Stimulated activated CD4-positive, alpha-beta T cell treated with anti-CD3 and anti-CD28 coated beads, TNF-alpha, amount 100 ng/mL, for 48 hours (primary cell): ENCODE measurements at regions not wholly inside any gene's neighbourhood (a gene's known extent, or its start where the extent isn't known, plus 50 kb on each side); places are given as distances from the start of the nearest gene placed in this dataset.

Source experiments
- DNase-seq, 3 donors: peaks; one replicate each; pipeline ENCODE4 v3.0.0-alpha.2; 2020; ENCODE audit warnings: low read depth in 3 of 3

DNA sequence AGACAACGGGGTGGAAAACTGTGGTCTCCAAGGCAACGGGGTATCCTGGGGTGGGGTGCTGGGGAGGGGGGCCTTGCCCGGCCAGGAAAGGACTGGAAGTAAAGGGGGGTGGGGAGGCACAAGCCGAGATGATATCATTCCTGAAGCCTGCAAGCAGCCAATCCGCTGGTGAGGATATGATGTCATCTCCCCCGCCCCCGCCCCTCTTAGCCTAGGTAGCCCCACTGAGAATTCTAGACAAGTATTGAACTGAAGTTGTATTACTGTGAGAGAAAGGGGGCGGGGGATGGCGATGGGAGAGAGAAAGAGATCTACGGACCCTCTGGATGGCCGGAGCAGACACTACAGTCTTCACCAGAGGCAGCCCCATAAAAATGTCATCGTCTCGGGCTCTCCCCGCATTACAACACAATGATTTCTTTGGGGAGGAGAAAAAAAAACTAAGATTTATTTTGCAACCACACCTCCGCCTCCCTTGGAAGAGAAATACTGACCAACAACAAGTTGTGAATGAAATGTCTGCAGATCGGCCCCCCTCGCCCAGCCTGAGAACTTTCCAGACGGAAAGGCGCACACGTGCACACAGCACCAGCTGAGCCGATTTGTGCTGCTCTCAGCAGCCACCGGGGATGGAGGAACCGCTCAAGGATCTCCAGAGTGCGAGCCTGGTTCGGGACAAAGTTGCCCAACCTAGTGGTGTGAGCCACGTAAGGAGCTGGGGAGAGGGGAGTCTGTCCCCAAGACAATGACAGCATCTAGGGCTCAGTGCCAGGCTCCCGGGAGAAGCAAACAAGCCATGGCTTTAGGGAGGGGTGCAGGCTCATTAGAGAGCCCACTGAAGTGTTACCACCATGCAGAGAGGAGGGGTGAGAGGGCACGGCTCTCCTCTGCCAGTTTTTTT, 222.1 kb downstream of the SOX9 start:
- DNase-seq, result no peak

DNA sequence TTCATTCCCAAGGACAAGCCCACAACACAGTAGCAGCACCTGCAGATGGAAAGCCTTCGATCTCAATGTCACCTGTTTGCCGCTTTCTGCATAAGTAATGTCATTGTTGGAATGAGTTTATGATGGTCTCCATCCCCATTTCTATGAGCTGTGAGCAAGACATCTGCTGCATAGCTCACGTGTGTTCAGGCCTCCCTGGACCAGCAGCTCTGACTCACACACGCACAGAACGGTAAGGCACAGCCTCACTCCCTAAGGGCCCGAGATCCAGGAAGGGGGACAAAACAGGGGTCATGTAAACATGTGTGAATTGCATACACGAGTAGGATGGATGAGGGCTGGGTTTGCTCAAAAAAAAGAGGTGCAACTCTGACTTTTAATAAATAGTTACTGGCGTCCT, 223.1 kb downstream of the SOX9 start:
- no peak for DNase-seq

DNA sequence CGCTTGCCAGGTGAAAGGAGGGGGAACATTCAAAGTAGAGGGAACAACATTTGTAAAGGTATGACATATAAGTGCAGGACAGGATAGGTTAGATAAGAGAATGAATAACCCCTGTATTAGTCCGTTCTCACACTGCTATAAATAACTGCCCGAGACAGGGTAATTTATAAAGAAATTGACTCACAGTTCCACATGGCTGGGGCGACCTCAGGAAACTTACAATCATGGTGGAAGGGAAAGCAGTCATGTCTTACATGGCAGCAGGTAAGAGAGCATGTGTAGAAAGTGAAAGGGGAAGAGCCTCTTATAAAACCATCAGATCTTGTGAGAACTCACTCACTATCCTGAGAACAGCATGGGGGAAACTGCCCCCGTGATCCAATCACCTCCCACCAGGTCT, 223.8 kb downstream of the SOX9 start:
- no peak for DNase-seq

DNA sequence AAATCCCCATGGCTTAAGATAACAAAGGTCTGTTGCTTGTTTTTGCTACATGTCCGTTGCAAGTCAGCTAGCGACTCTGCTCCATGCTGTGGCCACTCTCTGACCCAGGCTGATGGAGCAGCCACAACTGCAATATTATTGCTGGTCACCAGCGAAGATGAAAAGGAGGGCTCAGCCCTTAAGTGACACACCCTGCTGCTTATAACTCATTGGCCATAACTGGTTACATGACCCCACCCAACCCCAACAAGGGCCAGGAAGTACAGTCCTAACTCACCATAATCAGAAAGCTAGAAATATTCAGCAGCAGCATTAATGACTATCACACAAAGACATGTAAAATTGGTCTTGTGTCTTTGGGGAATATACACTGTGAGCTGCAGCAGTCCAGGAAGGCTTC, 224.3 kb downstream of the SOX9 start:
- no peak for DNase-seq

DNA sequence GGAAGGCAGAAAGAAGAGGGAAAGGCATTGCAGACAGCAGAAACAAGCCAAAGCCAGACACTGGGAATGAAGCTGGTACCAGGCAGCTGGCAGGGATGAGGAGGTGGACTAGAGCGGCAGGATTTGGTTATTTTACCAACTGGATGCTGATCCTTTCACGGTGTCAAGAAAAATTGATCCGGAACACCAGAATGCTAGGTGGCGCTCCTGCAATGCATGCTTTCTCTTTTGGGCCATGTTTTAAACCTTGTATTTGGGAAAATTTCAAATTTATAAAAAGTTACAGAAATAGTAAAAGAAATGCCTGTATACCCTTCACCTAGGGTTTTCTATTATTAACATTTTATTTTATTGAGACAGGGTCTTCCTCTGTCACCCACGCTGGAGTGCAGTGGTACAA, 224.7 kb downstream of the SOX9 start:
- DNase-seq, result no peak

DNA sequence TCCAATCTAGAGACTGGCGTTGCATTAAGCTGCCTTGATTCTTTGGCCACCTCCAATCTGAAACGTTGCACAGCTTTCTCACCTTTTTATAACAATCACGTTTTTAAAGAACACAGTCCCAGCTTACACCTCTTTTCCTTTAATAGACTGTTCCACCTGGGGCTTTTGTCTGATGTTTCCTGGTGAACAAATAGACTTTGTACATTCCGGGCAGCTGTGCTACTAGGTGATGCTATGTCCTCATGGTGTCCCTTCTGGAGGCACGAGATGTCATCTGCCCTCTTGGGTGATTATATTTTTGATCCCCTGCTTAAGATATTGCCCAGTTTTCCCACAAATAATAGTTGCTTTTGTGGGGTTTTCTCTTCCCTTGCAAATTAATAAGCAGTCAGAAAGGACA, 225.5 kb downstream of the SOX9 start:
- no peak for DNase-seq

DNA sequence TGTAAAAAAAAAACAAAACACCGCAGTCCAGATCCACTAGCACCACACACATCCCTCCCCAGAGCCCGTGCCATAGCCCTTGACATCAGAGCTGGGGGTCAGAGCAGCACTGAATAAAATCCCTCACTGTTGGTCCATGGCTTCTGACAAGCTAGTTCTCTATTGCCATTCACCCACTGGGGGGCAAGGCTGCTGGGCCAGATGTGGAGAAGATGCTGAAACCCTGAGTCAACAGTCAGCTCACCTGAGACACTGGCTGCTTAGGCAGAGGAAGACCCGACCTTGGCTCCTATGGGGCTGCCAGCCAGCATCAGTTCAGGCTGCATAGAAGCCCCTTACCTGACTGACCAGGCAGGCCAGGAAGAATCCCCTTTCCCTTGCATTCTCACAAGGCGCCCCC, 228.2 kb downstream of the SOX9 start:
- no peak for DNase-seq

DNA sequence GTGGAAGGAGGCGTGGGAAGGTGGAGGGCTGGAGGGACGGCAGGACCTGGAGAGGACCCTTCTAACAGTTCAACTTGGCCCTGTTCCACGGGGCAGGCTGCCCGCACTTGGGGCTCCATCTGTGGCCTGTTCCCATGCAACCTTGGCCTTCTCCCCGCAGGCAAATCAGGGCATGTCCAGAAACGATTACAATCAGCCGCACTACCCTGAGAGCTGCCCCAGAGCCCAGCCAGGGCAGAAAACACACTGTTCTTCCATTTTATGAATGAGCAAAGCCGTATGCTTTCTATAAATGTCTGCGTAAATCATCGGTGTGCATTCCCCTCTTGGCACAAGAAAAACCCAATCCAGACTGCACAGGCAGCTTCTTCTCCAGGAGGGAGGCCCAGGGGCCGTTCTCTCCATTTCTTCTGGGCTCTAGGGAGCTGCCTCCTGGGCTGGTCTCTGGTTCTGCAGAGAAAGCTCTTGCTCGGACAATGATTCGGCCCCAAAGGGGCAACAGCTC, 228.7 kb downstream of the SOX9 start:
- no peak for DNase-seq

DNA sequence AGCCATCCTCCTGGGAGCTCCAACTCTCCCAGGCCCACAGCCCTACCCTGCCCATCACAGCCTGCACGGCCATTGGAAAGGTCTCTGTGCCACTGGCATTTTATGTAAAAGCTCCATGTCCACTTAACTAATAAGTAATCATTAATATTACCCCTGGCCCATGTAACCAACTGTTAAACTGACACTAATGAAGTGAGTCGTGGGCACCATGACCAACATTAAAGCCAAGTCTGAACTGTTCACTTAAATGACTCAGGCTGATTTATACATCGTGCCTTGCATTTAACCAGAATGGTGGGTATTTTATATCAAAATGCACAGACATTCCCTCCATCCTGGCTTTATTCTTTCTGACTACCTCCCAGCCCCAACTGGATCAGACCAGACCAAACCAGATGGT, 229.3 kb downstream of the SOX9 start:
- no peak for DNase-seq

DNA sequence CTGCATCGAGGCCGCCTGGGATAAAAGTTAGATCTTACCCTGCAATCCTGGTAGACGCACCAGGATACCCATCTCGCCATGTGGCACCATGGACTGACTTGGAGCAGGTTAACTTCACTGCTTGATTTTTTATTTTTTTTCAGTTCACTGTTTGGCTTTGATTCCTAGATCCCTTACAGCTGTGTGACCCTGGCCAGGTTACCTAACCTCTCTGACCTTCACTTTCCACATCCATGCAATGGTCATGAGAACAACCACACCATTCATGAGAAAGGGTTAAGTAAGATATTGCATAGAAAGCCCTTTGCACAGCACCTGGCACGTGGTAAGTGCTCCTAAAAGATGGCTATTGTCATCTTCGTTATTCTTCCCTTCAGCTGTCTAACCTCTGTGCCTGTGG, 230.5 kb downstream of the SOX9 start:
- DNase-seq, result no peak

DNA sequence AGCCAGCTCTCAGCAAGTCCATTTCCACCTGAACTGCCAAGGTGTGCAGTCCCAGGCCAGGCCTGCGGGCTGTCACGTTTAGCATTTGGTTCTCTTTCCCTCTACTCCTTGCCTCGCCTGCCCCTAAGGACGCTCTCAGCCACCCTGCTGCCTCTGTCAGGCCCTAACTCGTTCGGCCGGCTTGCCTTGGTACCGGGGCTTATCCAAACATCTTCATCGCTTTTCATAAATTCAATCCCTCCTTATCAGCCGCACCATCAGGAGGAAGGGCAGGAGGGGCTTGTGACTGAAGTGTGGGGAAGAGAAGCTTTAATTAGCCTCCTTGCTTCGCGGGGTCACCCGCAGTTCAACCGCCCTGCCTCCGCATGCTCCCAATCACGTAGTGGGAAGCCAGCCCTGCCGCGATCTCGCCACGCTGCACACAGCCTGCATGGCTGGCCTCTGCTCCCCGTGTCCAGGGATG, 231.1 kb downstream of the SOX9 start:
- DNase-seq, result no peak

DNA sequence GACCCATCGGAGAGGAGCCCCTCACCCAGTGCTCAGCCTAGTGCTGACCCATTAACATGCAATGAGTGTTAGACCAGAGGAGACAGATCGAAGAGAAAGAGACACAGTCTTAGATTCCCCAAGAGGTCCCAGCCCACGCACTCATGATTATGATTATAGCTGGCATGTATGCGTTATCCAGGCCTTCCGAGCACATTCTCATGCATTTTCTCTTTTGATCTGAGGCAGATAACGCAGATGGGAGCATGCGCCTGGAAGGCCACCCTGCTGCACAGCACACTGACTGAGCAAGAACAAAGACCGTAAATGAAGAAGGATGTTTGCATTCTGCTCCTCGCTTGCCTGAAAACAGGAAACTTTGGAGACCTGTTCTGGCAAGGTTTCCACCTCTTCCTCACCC, 232.7 kb downstream of the SOX9 start:
- no peak for DNase-seq

DNA sequence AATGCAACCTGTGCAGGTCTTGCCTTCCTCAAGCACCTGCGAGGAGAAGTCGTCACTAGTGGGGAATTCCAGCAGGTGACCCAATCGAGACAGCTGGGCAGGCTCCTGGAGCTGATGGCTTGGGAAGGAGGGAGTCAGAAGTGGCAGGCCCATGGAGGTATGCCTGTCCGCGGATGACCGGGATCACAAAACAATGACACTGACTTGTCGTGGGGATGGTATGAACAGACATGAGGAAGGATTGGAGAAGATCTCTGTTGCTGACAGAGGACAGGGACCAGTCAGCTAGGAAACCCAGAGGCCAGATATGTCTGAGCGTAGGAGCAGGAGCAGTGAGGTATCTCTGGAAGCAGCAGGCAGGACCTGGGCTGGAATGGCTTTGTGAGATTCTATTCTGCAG, 233.3 kb downstream of the SOX9 start:
- no peak for DNase-seq

DNA sequence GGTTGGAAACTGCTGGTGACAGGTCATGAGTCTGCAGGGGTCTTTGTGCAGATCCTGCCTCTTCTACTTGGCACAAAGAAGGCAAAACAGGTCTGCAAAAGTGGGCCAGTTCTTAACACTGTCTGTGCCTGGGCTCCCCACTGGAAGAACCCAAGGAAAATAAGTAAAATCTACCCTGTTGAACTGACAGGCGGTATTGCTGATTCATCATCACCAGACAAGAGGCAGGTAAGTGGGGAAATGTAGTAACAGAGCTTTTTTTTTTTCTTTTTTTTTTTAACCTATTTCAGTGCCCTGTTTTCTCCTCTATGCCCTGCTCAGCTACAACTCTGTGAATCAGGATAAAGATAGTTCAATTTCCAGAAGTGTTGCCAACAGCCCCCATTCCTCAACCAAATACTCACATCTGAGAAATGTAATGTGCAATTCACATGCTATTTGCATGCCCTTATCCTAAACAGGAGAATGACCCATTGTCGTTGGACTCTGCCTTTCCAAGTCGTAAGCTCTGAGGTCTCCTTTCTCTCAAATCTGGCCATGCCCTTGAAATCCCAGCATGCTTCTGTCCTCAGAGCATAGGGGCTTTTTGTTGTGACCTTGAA, 237.0 kb downstream of the SOX9 start:
- DNase-seq, result no peak

DNA sequence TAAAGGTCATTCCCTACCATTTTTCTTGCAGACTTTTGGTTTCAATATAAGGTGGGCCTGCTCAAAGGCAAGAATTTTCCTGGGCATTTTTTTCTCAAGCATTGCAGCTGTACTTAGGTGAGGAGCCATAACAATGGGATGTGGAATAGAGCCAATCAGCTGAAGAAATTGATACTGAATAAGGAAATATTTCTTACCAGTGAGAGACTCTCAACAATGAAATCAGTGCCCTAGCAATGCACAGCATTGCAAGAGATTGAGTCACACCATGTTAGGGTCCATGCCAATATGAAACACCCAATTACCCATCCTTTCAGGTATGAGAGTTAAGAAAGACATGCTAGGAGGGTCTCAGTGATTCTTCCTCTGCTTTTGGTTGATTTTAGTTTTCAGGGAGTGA, 237.6 kb downstream of the SOX9 start:
- DNase-seq, result no peak

DNA sequence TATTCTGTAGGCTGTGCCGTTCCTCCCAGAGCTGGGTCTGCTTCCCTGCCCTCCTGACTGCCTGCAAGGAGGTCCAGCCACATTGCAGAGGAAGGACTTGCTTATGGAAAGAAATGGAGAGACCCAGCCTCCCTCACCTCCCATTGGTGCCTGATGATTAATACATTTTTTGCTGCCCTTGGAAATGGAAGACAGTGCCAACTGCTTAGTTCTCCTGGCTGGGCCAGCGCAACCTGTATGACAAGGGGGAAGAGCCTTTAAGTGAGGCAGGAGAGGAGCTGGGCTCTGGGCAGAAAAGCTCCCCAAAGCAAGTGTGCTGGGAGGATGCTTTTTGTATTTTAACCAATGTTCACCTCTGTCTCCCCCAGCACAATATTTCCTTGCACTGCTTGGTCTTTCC, 238.5 kb downstream of the SOX9 start:
- DNase-seq, result no peak

DNA sequence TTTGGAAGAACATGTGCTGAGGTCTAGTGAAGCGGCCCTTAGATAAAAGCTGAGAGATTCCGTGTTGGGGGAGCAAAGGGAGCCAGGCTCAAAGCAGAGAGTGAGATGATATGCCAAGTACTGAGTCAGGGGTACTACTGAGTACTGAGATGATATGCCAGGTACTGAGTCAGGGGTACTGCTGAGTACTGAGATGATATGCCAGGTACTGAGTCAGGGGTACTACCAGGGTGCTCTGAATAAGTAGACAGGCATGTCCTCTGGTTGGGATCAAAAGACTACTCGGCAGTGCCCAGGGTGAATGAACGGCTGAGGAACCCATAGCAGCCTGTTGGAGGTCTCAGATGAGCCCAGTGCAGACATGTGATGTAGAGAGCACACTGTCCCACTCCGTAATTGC, 239.0 kb downstream of the SOX9 start:
- DNase-seq, result no peak

DNA sequence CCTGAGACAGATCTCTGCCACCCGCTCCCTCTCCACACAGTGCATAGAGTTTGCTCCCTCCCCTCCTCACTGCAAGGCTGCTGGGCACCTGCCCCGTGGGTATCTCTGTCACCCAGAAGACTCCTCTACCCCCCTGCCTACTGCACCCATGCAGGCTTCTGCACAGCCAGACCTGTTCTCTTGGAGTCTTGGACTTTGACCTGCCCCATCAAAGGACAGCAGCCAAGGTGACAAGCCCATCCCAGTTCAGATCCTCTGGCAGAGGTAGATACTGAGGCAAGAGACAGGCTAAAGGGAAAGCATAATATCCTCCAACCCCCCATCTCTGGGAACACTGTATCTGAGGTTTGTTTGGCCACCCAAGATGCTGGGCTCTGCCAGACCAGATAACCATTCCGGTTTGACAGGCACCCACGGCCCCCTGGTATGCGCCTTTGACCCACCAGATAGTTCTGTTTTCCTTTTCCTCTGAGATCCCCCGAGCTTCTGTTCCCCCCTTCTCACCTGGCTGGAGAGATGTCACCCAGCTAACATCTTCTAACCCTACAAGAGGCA, 239.6 kb downstream of the SOX9 start:
- no peak for DNase-seq

DNA sequence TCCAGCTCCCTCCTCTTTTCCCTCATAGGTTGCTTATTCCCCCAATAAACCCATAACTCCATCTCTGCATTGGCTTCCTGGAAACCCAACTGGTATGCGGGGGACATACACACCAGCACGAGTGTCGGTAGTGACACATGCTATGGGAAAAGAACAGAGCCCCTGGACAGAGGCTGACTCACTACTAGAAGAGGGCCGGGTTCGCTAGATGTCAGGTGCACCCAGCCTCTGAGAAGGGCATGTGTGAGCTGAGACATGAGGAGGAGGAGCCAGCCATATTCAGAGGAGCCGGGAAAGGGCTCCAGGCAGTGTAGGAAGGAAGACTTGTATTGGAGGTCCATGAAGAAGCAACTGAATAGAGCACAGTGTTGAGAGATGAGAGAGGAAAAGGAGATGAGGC, 241.1 kb downstream of the SOX9 start:
- DNase-seq, result no peak

DNA sequence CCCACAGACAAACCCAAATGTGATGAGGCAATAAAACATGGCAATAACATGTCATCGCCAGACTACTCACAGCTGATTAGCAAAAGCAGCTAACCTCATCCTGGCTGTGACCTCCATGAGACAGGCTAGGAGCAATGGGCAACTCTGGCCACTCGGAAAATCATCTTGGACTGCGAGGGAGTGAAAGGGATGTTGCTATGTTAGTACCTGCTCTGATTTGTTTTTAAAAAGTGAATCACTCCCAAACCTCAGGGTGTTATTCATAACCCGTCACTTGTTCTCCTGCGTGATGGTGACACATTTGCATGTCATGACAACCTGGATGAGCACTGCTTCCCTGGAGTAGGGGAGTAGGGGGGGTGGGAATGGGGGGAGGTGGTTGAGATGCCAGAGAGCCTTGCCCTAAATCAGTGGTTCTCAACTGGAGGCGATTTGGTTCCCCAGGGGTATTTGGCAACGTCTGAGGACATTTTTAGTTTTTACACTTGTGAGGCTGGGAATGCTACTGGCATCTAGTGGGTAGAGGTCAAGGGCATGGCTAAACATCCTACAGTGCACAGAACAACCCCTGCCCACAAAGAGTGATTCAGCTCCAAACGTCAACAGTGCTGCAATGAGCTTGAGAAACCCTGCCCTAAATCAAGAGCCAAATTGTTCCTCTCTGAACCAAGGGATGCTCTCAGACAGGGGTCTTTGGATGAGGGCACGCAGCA, 241.7 kb downstream of the SOX9 start:
- DNase-seq, result no peak

DNA sequence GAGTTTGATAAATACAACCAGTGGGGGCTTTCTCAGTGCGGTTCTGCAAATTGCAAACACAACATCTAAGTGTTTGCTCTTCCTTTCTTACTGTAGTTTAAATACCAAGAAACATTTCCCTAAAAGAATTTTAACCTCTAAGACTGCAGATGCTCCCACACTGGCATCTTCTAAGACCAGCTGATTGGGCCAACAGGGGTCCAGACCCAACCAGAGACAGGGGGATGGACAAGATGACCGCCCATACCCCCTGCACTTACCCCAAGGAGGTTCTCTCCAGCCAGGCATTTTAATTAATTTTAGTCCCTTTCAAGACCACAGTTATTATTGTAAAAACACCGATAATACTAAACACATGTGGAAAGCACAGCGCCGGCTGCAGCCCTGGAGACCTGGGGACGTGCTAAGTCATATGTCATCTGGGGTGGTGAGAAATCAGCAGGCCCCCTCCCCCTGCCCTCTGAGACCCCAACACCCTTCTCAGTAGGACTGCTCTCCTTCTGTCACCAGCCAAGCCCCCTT, 242.3 kb downstream of the SOX9 start:
- no peak for DNase-seq

DNA sequence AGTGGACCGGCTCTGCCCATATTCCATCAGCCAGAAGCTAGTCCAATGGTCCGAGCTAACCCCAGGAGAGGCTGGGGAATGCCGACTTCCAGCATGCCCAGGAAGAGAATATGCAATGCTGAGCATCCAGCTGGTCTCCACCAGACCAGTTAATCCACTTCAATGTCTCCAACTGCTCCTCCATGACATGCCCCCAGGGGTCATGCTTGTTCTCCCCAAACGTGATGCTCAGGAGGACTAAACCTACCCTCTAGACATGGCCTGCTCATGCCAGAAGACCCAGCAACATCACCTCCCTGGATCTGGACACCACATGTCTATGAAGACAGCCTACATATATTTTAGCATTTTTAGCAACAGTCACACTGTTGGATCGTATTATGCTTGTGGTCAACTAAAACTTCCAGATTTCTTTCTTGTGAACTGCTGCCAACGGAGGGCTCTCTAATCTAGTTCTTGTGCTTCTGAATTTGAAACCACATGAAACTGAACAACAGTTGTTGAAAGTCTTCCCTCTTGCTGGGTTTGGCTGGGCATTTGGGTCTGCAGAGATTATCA, 245.1 kb downstream of the SOX9 start:
- DNase-seq, result no peak
